ENCODE measurements at regions not wholly inside any gene's neighbourhood (a gene's known extent, or its start where the extent isn't known, plus 50 kb on each side); places are given as distances from the start of the nearest gene placed in this dataset.
A peak's percentile ranks its signal among the peaks of the same experiment; 100 is the strongest.
"Not testable (repeated sequence)": the region's sequence is repeated elsewhere in the genome, so short reads cannot be mapped to it uniquely, and the experiment has no call there.

GRCh38 chrX:94850811-94851210 lies 1176.8 kb downstream of the FAM133A start:
- peak; percentile 48 for DNase-seq

DNA sequence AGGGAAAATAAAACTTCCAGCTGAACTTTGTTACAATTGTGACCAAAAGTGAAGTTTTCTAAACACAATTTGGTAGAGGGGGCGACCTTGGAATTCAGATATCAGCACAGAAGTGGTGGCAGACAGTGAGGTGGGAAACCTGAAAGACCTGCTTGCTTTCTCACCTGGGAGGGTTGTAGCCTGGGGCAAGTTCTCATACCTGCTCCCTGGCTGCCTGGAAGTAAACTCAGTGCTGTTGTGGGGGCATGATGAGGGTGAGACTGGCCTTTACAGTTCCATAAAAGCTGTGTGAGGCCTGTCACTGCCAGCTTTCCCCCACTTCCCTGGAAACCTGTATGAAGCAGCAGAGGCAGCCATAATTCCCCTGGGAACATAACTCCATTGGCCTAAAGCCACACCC lies 1180.2 kb downstream of the FAM133A start:
- no peak for DNase-seq

GRCh38 chrX:94862470-94862869 lies 1188.5 kb downstream of the FAM133A start:
- DNase-seq: not testable (repeated sequence)

GRCh38 chrX:94871640-94872039 lies 1197.6 kb downstream of the FAM133A start:
- DNase-seq: no peak

GRCh38 chrX:94901849-94902248 lies 1227.8 kb downstream of the FAM133A start:
- no peak for DNase-seq

GRCh38 chrX:94908171-94908570 lies 1234.2 kb downstream of the FAM133A start:
- no peak for DNase-seq

GRCh38 chrX:94908648-94909047 lies 1234.6 kb downstream of the FAM133A start:
- no peak for DNase-seq

DNA sequence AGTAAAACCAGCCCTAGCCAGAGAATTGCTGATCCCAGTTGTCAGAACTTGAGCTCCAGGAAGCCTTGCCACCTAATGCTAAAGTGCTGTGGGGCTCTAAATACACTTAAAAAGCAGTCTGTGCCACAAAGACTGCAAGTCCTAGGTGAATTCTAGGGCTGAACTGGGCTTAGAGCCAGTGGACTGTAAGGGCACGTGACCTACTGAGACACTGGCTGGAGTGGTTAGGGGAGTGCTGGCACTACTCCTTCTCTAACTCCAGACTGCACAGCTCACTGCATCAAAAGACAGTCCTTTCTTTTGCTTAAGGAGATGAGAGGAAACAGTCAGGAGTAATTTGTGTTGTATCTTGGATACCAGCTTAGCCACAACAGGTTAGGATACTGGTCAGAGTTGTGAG lies 1240.2 kb downstream of the FAM133A start:
- no peak for DNase-seq

DNA sequence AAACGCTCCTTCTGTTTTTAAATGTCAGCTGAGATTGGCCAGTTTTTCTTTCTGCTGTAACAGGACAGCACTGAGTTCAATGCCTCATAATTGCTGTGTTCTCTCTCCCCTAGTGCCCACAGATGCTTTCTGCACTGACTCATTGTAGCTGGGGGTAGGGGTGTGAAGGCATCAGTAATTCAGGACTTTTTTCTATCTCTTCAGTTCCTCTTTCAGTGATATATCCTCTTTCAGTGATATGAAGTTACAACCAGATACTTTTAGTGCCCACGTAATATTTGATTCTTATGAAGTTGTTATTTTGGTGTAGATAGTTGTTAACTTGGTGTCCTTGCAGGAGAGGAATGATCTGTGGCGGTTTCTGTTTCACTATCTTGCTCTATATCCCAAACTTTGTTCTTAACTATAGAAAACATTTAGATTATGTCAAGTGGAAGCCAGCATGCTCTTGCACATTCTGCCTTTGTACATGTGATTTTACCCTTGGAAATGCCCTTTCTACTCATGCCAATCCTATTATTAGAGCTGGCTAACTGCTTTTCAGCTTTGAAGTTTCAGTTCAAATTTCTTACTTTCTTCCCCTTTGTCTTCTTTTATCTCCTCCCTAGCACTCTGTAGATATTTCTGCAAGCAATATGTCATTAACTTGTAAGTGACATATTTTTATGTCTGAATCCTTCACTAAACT lies 1258.4 kb downstream of the FAM133A start:
- no peak for DNase-seq

DNA sequence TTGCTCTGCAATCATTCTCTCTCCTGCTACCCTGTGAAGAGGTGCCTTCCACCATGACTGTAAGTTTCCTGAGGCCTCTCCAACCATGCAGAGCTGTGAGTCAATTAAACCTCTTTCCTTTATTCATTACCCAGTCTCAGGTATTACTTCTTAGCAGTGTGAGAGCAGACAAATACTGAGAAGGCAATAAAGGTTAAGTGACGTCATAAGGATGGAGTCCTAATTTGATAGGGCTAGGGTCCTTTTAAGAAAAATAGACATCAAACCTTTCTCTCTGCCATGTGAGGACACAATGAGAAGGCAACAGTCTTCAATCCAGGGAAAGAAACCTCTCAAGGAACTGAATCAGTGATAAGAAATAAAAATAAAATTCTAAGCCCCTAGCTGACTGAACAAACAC lies 1262.7 kb downstream of the FAM133A start:
- DNase-seq: no peak

DNA sequence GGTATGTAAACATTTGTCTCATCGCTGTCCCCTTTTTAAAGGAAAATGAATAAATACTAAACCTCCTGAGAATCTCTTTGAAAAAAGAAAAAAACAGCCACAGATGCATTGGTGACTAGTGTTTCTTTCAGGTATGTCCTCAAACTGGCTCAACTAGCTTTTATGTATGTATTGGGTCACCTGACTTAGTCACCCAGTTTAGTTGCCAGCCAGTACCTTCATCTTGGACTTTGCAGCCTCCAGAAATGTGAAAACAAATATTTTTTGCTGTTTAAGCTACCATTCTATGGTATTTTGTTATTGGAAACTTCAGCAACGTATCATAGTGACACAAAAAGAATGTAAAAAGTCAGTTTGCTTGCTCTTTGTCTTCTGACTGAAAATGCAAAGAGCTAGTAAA lies 1263.5 kb downstream of the FAM133A start:
- no peak for DNase-seq

DNA sequence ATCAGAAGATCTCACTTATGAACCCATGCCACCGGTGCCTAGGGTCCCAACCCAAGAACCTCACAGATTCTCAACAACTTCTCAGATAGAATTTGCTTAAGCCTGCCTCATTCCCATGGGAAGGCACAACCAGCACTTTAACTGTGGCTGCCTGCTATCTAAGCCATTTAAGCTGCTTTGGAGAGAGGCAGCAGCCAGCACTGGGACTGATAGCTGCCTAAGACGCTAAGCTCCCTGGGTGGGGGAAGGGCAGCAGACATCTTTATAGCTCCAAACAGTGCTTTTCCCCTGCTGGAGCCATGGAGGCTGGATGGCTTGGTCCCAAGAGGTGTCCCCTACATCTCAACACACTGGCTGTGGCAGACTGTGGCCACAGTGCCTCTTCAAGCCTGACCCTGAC lies 1268.6 kb downstream of the FAM133A start:
- DNase-seq: no peak

DNA sequence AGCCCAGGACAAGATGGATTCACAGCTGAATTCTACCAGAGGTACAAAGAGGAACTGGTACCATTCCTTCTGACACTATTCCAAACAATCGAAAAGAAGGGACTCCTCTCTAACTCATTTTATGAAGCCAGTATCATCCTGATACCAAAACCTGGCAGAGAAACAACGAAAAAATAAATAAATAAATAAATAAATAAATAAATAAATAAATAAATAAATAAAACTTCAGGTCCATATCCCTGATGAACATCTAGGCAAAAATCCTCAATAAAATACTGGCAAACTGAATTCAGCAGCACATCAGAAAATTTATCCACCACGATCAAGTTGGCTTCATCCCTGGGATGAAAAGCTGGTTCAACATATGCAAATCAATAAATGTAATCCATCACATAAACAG lies 1272.1 kb downstream of the FAM133A start:
- not testable (repeated sequence) for DNase-seq

GRCh38 chrX:94961730-94962129 lies 1287.7 kb downstream of the FAM133A start:
- no peak for DNase-seq

GRCh38 chrX:94977562-94977961 lies 1303.6 kb downstream of the FAM133A start:
- no peak for DNase-seq

- no peak for DNase-seq
These were observed 1304.0 kb downstream of the FAM133A start for GRCh38 chrX:94977986-94978385.

Data from muscle of arm (tissue), 1 donor.